Osteoblast (primary cell): ENCODE measurements at regions not wholly inside any gene's neighbourhood (a gene's known extent, or its start where the extent isn't known, plus 50 kb on each side); places are given as distances from the start of the nearest gene placed in this dataset.

Experiments
- DNase-seq: peaks from one replicate; pipeline ENCODE4 v3.0.0; 2011; ENCODE audit warnings: low spot score, mixed read lengths; ENCODE audit not compliant: insufficient read length; ENCODE audit errors: missing footprints
- H2AFZ ChIP-seq: 2 replicates; pipeline ENCODE4 v1.6.0; 2011; ENCODE audit warnings: mild to moderate bottlenecking, low read length
- H3K27ac ChIP-seq: 2 replicates; pipeline ENCODE4 v1.5.1; 2011; ENCODE audit warnings: mild to moderate bottlenecking, low read depth, low read length, moderate library complexity
- H3K27me3 ChIP-seq: 2 replicates; pipeline ENCODE4 v1.6.0; 2012; ENCODE audit warnings: mild to moderate bottlenecking, control low read depth, inconsistent platforms, low read length, moderate library complexity; ENCODE audit not compliant: insufficient read depth
- H3K36me3 ChIP-seq: 2 replicates; pipeline ENCODE4 v1.5.1; 2011; ENCODE audit warnings: mild to moderate bottlenecking, low read length, control low read depth, moderate library complexity; ENCODE audit not compliant: insufficient read depth
- H3K4me1 ChIP-seq: 2 replicates; pipeline ENCODE4 v1.5.1; 2011; ENCODE audit warnings: mild to moderate bottlenecking, low read length, control low read depth, moderate library complexity; ENCODE audit not compliant: insufficient read depth
- H3K4me2 ChIP-seq: 2 replicates; pipeline ENCODE4 v1.6.0; 2011; ENCODE audit warnings: mild to moderate bottlenecking, low read length; ENCODE audit not compliant: insufficient read depth
- H3K4me3 ChIP-seq: fragments of 200-600 bp; sonication (generic); 3 replicates; pipeline ENCODE4 v1.5.1; 2012; ENCODE audit warnings: mild to moderate bottlenecking, low read length, inconsistent platforms; ENCODE audit not compliant: insufficient read depth
- H3K79me2 ChIP-seq: 2 replicates; pipeline ENCODE4 v1.6.0; 2012; ENCODE audit warnings: mild to moderate bottlenecking, low read length, control low read depth, inconsistent platforms; ENCODE audit not compliant: insufficient read depth
- H3K9me3 ChIP-seq: 2 replicates; pipeline ENCODE4 v1.5.1; 2011; ENCODE audit warnings: low read depth, low read length, control low read depth
- H4K20me1 ChIP-seq: 2 replicates; pipeline ENCODE4 v1.6.0; 2012; ENCODE audit warnings: mild to moderate bottlenecking, low read length, control low read depth; ENCODE audit not compliant: insufficient read depth
- CTCF ChIP-seq: IDR thresholded peaks from 2 replicates; pipeline ENCODE4 v1.5.1; 2011; ENCODE audit warnings: mild to moderate bottlenecking, low read depth, low read length, moderate library complexity; ENCODE audit errors: extremely low read depth

- no peaks in the 10 kb centered on the region for H4K20me1 ChIP-seq
- H2AFZ ChIP-seq, result no peak overlapping the region
- peaks cover 15% of the 10 kb centered on the region for H3K4me1 ChIP-seq
- H3K79me2 ChIP-seq, result no peaks in the 10 kb centered on the region
- no peak for TF ChIP-seq CTCF
- H3K36me3 ChIP-seq, result no peaks in the 10 kb centered on the region
- H3K27me3 ChIP-seq, result no peaks in the 10 kb centered on the region
- no peak overlapping the region for H3K27ac ChIP-seq
- H3K4me3 ChIP-seq, result no peak overlapping the region
- no peak overlapping the region for H3K4me2 ChIP-seq
- no peak for DNase-seq
- no peaks in the 10 kb centered on the region for H3K9me3 ChIP-seq
These were observed 184.6 kb upstream of the PRDM1 start for GRCh38 chr6:105901583-105901982.

GRCh38 chr6:105900125-105900937 lies 185.8 kb upstream of the PRDM1 start:
- Histone ChIP-seq H3K36me3 (no peaks in the 10 kb centered on the region), H2AFZ (peak overlapping the region; percentile 88), H3K27ac (peak overlapping the region; percentile 38), H3K4me2 (peak overlapping the region; percentile 54), H3K9me3 (no peaks in the 10 kb centered on the region), H4K20me1 (no peaks in the 10 kb centered on the region), H3K27me3 (no peaks in the 10 kb centered on the region), H3K4me1 (peaks cover 15% of the 10 kb centered on the region), H3K79me2 (no peaks in the 10 kb centered on the region), H3K4me3 (peak overlapping the region; percentile 19)
- TF ChIP-seq CTCF, result no peak
- DNase-seq, result peak; percentile 50

- no peak overlapping the region for H3K4me3 ChIP-seq
- peaks cover 15% of the 10 kb centered on the region for H3K4me1 ChIP-seq
- TF ChIP-seq CTCF, result no peak
- H3K36me3 ChIP-seq, result no peaks in the 10 kb centered on the region
- H4K20me1 ChIP-seq, result no peaks in the 10 kb centered on the region
- no peak for DNase-seq
- H3K4me2 ChIP-seq, result no peak overlapping the region
- H3K27ac ChIP-seq, result no peak overlapping the region
- no peaks in the 10 kb centered on the region for H3K9me3 ChIP-seq
- no peaks in the 10 kb centered on the region for H3K27me3 ChIP-seq
- H2AFZ ChIP-seq, result no peak overlapping the region
- H3K79me2 ChIP-seq, result no peaks in the 10 kb centered on the region
These were observed 187.8 kb upstream of the PRDM1 start for GRCh38 chr6:105898286-105898685.

- DNase-seq, result no peak
- Histone ChIP-seq H4K20me1 (no peaks in the 10 kb centered on the region), H2AFZ (no peak overlapping the region), H3K79me2 (no peaks in the 10 kb centered on the region), H3K4me2 (no peak overlapping the region), H3K9me3 (no peaks in the 10 kb centered on the region), H3K4me1 (peaks cover 10% of the 10 kb centered on the region), H3K27ac (no peak overlapping the region), H3K4me3 (no peak overlapping the region), H3K36me3 (no peaks in the 10 kb centered on the region), H3K27me3 (no peaks in the 10 kb centered on the region)
- no peak for TF ChIP-seq CTCF
These were observed 189.0 kb upstream of the PRDM1 start for GRCh38 chr6:105897131-105897530.
